Fibroblast of upper back skin (primary cell): ENCODE measurements at regions not wholly inside any gene's neighbourhood (a gene's known extent, or its start where the extent isn't known, plus 50 kb on each side); places are given as distances from the start of the nearest gene placed in this dataset.
"Not testable (repeated sequence)": the region's sequence is repeated elsewhere in the genome, so short reads cannot be mapped to it uniquely, and the experiment has no call there.

Experiments used
- DNase-seq: peaks from one replicate; pipeline ENCODE4 v3.0.0-alpha.2; 2013

DNA sequence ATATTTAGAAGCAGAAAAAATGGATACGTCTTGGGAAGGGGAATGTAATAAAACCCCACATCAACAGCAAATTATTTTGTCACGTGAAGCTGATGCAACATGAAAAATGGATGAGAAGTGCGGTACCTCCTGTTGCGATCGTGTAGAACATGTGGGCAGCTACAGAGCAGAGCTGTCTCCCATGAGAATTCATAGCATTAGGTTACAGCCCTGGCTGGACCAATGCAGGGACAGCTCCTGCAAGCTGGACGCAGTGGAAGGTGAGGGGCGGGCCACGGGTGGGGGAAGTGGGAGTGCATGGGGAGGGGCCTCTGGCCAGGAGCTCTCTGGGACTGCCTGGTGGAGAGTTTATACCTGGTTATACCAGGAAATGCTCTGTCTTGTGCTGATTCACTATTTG is 120.3 kb downstream of the GATA3 start:
- no peak for DNase-seq

DNA sequence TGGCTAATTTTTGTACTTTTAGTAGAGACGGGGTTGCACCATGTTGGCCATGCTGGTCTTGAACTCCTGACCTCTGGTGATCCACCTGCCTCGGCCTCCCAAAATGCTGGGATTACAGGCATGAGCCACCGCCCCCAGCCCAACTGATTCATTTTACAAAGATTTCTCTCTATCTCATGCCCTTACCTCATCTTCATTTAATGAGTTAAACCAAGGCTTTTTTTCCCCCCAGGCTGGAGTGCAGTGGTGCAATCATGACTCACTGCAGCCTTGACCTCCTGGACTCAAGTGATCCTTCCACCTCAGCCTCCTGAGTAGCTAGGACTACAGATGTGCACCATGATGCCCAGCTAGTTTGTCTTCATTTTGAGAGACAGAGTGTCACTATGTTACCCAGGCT is 123.0 kb downstream of the GATA3 start:
- not testable (repeated sequence) for DNase-seq

DNA sequence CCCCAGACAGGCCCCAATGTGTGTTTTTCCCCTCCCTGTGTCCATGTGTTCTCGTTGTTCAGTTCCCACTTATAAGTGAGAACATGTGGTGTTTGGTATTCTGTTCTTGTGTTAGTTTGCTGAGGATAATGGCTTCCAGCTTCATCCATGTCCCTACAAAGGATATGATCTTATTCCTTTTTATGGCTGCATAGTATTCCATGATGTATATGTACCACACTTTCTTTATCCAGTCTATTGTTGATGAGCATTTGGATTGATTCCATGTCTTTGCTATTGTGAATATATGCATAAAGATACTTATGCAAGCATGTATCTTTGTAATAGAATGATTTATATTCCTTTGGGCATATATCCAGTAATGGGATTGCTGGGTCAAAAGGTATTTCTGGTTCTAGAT is 125.3 kb downstream of the GATA3 start:
- DNase-seq, result not testable (repeated sequence)

GRCh38 chr10:8180360-8181109 is 126.0 kb downstream of the GATA3 start:
- DNase-seq, result no peak

- DNase-seq, result no peak
Observed at GRCh38 chr10:8181496-8182157, 127.1 kb downstream of the GATA3 start.

- DNase-seq, result no peak
Observed at GRCh38 chr10:8182806-8183205, 128.3 kb downstream of the GATA3 start.

DNA sequence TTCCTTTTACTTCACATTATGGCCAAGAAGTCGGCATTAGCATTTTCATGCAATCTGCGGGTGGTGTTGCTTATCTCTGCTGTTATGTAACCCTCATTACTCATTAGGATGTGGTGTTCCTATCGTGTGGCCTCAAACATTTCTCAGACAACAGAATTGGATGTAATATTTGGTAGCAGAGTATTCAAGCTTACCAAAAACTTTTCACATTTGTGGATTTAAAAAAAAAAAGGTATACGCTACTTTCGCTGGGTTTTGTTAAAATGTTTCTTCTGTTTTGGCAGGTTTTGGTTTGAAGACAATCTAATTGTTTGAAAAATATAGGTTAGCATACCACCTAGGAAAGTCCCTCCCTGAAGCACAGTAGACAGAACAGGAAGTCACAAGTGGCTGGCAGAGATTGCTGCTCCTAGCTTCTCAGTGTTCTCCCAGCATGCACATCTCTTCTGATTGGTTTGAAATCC is 128.8 kb downstream of the GATA3 start:
- no peak for DNase-seq

- no peak for DNase-seq
Observed at GRCh38 chr10:8187171-8187666, 132.7 kb downstream of the GATA3 start.

DNA sequence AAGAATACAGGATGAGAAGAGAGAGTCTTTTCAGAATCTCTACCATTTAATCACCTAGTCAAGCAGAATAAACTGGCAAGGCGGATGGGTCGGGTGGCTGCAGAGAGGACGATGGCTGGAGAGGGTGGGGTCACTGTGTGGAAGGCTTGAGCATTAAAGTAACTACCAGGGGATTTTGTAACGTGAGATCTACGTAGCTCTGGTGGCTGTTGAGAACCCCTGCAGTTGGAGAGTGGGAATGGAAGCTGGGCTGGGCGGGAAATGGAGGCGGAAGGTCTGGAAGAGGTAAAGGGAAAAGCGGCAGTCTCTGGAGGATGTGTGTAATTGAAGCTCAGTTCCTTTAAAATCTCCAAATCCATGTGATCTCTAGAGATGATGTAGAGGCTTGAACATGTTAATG is 135.0 kb downstream of the GATA3 start:
- DNase-seq, result no peak

- no peak for DNase-seq
Observed at GRCh38 chr10:8192301-8192700, 137.8 kb downstream of the GATA3 start.

DNA sequence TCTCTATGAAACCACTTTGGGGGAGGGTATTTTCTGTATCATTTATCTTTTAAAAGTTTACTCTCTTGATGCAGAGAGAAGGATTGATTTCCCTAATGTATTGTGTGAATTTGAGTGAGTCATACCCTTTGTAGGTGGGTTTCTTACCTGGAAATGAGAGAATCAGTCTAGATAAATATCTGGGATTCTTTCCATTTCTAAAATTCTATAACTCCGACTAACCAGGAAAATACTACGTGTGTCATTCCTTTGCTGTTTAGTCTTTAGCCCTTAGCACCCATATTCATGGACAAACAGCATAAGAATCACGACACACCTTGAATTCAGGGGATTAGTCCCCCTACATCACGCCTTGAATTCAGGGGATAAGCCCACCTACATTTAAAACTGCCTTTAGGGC is 139.1 kb downstream of the GATA3 start:
- no peak for DNase-seq

DNA sequence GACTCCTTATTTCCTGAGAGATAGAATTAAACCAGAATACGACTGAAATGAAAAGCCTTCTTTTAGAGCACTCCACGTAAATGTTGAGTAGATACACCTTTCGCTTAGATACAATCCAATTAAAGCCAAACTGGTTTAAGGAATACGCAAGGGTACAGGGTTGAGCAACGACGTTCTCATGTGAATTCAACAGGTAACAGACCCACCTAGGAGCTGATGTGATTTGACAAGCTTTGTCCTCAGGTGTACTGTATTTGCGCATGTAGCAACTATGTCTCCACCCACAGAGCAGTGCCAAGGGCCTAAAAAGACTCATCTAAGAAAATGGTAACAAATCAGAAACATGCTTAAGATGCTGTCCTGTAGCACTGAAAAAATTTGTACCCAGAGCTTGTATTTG is 139.6 kb downstream of the GATA3 start:
- no peak for DNase-seq

DNA sequence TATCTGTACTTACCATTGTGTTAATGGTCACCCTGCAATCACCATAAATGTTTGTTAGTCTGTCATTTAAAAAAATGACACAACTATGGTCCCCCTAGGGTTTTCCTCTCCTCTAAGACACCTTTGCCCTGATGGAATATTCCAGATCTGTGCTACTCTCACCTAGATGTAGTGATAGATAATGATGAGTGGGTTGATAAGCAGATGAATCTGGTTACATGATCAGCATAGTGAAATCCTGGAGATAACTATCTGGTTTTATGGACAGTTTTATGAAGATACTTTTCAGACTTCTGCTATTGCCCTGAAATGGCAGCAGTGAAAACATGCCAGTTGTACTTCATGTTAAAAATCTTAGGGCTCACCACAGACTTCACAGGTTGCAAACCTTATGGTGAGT is 152.4 kb downstream of the GATA3 start:
- DNase-seq, result no peak

DNA sequence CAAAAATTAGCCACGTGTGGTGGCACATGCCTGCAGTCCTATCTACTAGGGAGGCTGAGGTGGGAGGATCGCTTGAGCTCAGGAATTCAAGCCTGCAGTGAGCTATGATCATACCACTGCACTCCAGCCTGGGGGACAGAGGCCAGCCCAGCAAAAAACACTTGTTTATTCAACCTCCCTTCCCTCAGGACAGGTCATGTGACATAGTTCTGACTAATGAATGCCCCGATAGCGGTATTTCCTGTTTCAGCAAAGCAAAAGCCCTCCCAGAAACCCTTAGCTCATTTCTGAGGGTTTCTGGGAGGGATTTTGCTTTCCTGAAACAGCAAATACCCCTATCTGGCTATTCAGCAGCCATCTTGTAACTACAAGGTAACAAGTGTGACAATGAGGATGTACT is 157.1 kb downstream of the GATA3 start:
- DNase-seq, result no peak

DNA sequence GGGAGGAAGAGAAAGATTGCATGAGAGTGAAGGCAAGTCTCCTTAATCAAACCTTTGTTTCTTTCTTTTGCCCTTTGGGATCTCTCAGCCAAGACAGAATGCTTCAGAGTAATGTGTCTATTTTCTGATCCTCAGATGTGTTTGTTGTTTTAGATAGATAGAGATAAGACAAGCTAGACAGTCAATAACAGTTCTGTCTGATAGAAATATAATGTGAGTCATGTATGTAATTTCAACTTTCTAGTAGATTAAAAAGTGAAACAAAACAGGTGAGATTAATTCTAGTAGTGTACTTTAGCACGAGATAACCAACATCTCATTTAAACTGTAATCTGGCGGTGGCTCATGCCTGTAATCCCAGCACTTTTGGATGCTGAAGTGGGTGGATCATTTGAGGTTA is 159.2 kb downstream of the GATA3 start:
- DNase-seq, result no peak

GRCh38 chr10:8214587-8214986 is 160.1 kb downstream of the GATA3 start:
- no peak for DNase-seq

GRCh38 chr10:8216893-8217292 is 162.4 kb downstream of the GATA3 start:
- DNase-seq, result no peak

GRCh38 chr10:8221451-8221850 is 167.0 kb downstream of the GATA3 start:
- DNase-seq, result no peak

- DNase-seq, result no peak
Observed at GRCh38 chr10:8224591-8224990, 170.1 kb downstream of the GATA3 start.

- DNase-seq, result no peak
Observed at GRCh38 chr10:8225187-8225586, 170.7 kb downstream of the GATA3 start.

GRCh38 chr10:8227246-8227645 is 172.8 kb downstream of the GATA3 start:
- no peak for DNase-seq

DNA sequence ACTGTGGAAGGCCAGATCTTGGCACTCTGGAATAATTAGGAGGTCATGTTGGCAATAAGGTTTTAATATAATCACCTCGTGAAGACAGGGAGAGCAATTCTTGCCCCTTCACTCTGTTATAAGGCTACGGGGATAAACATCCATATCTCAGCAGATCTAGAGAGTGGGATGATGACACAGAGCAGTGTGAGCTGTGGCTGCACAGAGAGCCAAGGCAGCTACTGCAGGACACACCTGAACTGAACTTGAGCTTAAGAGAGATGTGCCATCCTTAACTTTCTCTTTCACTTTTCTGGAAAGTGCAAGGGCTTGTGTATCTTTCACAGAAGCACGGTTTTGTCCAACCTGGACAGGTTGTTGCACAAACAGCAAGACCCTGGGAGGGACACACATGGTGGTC is 174.7 kb downstream of the GATA3 start:
- no peak for DNase-seq

- no peak for DNase-seq
Observed at GRCh38 chr10:8230902-8231301, 176.4 kb downstream of the GATA3 start.

GRCh38 chr10:8233049-8233448 is 178.6 kb downstream of the GATA3 start:
- no peak for DNase-seq
